ENCODE measurements at regions not wholly inside any gene's neighbourhood (a gene's known extent, or its start where the extent isn't known, plus 50 kb on each side); places are given as distances from the start of the nearest gene placed in this dataset.
A peak's percentile ranks its signal among the peaks of the same experiment; 100 is the strongest.
"Not testable (repeated sequence)": the region's sequence is repeated elsewhere in the genome, so short reads cannot be mapped to it uniquely, and the experiment has no call there.

DNA sequence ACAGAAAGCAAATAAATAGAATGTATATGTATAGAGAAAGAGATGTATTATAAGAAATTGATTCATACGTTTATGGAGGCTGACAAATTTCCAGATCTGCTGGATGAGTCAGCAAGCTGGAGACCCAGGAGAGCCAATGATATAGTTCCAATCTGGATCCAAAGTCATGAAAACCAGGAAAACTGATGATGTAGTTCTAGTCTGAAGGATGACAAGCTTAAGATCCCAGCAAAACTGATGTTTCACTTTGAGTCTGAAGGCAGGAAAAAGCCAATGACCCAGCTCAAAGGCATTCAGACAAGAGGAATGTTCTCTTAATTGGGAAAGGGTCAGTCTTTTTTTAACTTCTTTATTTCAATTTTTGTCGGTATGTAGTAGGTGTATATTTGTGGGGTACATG lies 102.6 kb downstream of the LHFPL1 start:
- no peak for DNase-seq (ENCODE audit: low read depth, low spot score)

DNA sequence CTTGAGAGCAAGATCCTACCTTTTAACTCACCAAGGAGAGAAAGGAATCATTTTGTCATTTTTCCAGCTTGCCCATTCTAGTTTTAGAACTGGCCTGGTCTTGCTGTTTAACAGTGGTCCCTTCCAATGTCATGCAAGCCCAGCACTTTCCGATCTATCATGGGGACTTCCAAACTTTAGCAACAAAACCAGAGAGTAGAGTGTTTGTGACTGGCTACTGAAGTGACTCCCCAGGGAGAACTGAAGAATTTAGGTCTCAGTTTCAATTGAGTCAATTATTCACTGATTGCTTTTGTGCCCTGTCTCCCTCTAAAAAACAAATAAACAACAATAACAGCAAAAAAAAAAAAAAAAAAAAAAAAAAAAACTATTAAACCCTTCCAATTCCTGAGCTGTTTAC lies 108.3 kb downstream of the LHFPL1 start:
- no peak for DNase-seq (ENCODE audit: low read depth, low spot score)

DNA sequence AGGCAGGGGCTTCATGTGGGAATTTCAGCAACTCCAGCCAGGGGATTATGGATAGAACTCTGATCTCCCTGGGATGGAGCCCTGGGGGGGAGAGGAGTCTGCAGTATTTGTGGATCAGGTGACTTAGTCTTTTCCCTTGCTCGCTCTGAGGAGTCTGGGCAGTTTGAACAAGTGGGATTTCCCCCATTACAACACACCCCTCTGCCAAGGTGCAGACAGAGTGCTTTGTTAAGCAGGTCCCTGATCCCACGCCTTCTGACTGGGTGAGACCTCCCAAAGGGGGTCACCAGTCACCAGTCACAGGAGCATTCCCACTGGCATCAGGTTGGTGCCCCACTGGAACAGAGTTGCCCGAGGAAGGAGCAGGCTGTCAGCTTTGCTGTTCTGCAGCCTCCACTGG lies 123.9 kb downstream of the LHFPL1 start:
- no peak for DNase-seq (ENCODE audit: low read depth, low spot score)

DNA sequence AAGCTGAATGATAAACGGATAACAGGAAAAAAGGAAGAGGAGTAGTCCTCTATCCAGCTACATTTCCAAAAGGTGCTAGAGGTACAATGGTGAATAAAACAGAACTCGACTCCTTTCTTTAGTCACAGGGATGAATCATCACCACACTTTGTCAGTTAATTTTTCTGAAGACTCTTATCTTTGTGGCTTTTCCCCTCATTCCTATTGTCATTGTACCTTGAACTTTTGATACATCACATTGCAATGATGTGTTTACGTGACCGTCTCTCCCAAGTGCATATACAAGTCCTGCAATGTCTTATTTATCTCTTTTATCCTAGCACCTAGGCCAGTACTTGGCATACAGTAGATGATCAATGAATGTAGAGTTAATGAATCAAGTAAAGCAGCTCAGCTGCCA lies 134.7 kb downstream of the LHFPL1 start:
- no peak for DNase-seq (ENCODE audit: low read depth, low spot score)

DNA sequence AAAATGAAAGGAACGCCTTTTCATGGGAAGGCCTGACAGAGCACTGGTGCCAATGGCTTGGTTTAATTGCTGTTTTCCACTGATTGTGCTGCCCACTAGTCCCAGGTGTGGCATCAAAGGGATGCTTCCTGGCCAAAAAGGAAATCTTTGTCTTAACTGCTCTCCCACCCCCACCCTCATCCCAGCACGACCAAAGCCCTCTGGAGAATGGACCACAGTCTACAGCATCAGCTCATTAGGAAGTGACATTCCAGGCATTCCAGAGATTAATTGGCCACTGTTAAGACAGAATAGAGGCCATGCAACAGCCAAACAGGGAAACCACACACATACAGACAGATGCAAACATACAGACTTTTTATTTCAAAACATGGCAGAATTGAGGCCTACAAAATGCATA lies 143.2 kb downstream of the LHFPL1 start:
- peak; percentile 86 for DNase-seq (ENCODE audit: low read depth, low spot score)

DNA sequence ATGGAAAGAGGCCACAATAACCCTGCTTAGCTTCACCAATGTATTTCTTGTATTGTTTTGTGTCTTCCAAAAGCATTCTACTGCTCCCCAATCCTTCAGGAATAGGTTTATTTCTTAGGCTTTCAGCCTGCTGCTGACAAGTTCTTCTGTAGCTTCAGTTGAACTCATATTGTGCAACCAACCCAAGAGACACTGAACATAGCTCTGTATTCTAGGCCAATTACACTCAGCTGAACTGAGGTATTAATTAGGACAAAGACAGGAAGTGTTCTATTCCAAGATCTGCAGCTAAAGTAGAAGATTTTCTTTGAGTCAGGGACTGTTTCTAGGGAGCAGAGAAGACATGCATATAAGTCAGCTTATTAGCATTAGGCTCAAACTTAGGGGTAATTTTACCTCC lies 151.8 kb downstream of the LHFPL1 start:
- no peak for DNase-seq (ENCODE audit: low read depth, low spot score)

DNA sequence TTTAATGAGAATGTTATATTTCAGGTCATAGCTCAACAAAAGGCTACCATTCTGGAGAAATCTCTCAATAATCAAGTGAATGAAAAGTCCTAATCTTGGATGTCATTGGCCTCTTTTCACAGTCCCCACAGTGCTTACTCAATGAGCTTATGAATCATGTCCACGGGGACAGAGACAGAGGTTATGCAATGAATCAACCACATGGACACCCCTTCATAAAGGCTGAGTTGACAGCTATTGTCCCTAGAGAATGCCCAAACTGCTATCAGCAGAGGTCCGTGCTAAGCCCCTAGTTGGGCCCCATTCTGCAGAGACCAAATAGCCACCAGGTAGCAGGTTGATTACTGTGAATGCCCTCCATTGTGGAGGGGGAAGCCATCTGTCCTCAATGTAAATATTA lies 158.1 kb downstream of the LHFPL1 start:
- DNase-seq (ENCODE audit: low read depth, low spot score) = no peak

DNA sequence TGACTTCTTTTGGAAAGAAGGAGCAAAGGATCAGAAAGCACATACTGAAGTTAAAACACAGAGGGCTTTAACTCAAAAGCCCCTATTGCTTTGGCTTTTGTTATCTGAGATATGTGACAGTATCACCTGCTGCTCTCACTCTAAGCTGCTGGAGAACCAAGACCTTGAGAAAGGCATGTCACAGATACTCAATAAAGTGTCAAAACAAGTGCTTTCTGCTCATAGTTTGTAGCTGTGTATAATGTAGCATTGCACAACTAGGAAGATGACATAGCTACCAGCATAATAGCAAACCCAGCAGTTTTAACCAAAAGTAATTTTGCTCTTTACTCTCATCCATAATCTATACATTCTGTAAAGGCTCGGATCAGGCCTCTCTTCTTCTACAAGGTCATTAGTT lies 159.6 kb downstream of the LHFPL1 start:
- DNase-seq (ENCODE audit: low read depth, low spot score) = no peak

DNA sequence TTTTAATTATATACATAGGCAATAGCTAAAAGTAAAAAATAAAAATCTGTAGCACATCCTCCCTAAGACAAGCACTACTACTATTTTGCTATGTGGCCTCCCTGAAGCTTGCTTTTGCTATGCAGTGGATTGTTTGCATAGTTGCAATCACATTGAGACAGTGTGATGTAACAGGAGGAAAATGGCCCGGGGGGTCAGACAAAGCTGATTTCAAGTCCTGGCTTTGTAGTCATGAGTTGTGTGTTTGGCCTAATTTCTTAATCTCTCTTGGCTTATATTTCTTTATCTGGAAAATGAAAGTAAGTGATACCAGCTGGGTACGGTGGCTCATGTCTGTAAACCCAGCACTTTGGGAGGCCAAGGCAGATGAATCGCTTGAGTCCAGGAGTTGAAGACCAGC lies 166.6 kb downstream of the LHFPL1 start:
- DNase-seq (ENCODE audit: low read depth, low spot score) = no peak

DNA sequence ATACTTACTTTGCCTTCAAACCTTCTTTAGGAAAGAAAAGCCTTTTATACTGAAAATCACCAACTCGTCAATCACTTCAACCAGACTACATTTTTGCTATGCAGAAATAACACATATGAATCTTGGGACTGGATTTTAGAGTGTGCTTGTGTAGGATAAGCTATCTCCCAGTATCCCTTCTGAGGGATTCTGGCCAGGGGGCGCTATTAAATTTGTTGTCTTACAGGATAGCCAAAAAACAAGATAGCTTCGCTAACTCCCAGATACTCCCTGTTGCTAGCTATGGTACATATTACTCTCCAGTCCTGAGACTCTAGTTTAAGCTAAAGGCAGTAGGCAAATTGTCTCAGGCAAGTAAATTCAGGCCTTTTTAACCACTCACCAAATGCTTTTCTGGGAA lies 167.2 kb downstream of the LHFPL1 start:
- no peak for DNase-seq (ENCODE audit: low read depth, low spot score)

DNA sequence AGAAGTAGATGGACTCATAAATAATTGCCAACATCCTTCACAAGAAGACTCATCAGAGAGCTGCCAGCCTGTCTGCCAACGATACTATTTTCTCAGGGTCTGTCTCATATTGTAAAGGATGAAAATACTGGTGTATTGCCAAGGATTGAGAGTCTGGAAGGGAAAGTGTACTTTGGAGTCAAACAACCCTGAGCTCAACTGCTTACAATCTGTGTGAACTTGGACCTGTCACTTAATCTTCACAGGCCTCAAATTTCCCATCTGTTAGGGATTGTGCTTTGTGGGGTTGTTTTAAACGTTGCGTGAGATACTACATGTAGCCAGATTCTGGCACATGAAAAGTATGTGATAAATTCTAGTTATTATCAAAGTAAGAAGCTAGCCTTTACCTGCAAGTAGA lies 169.1 kb downstream of the LHFPL1 start:
- no peak for DNase-seq (ENCODE audit: low read depth, low spot score)

DNA sequence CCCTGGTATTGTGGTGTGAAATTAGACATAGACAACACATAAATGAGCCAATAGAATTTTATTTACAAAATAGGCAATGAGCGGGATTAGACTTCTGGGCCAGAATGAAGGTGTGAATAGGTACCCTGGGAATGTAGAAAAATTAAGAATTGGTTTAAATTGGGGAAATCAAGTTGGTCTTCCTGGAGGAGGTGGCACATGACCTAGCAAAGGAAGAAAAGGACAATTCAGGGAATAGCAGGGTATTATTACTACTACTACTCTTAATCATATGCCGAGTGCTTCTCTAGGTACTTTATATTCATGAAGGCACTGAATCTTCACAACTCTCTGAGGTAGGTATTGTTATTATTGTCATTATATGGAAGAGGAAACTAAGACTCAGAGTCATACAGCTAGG lies 202.1 kb downstream of the LHFPL1 start:
- DNase-seq (ENCODE audit: low read depth, low spot score) = no peak

DNA sequence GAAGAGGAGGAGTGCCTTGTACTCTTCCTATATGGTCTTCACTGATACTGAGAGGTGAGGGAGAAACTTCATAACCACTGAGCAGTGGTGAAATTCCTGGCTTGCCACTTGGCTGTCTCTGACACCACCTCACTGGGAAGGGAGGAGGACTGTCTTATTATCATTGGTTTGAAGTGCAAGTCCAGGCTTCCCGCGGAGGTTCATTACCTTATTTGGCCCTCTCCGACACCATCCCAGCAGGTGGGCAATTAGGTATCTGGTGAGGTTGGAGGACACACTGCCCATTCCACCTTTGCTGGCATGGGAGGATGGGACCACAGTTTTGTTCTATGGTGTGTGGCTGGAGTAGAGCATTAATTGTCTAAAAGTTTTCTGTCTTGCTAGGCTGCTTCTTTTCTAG lies 206.1 kb downstream of the LHFPL1 start:
- DNase-seq (ENCODE audit: low read depth, low spot score) = no peak

DNA sequence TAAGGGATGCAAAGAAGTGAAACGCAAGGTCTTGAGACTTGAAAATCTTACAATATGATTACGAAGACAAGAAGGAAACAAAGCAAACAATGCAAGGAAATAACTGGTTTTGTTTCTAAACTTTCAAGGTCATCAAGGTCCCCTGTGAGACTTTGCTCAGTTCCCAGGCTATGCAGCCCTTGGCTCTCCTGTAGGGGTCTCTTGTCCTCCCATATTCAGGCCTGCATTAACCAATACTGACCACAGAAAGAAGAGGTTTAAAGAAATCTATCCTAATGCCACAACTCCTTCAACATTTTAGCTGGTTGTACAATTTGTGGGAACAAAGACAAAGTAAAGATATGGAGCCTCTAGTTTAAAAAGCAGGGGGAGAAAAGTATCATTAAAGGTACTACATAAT lies 209.2 kb downstream of the LHFPL1 start:
- no peak for DNase-seq (ENCODE audit: low read depth, low spot score)

DNA sequence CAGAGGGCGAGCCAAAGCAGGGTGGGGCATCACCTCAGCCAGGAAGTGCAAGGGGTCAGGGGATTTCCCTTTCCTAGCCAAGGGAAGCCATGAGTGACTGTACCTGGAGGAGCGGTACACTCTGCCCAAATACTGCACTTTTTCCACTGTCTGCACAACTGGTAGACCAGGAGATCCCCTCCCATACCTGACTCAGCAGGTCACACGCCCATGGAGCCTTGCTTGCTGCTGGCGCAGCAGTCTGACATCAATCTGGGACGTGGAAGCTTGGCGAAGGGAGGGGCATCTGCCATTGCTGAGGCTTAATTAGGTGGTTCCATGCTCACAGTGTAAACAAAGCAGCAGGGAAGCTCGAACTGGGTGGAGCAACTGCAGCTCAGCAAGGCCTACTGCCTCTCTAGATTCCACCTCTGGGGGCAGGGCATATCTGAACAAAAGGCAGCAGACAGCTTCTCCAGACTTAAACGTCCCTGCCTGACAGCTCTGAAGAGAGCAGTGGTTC lies 217.7 kb downstream of the LHFPL1 start:
- DNase-seq (ENCODE audit: low read depth, low spot score) = not testable (repeated sequence)

DNA sequence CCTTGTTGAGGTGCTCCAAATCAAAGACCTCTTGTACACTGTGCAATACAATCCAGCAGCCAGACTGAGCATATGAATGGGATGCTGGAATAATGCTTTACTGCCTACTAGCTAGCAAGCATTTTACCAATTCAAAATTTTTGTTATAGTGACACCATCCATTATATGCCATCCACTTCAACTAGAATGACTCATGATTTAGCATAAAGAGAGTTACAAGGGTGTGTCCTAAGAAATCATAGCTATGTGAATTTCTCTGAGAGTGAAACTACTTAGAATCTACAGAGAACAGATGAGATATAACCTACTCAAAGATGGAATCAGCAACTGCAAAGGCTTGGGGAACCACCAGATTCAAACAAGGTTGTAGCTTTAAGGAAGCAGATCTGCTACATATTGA lies 221.9 kb downstream of the LHFPL1 start:
- DNase-seq (ENCODE audit: low read depth, low spot score) = no peak

DNA sequence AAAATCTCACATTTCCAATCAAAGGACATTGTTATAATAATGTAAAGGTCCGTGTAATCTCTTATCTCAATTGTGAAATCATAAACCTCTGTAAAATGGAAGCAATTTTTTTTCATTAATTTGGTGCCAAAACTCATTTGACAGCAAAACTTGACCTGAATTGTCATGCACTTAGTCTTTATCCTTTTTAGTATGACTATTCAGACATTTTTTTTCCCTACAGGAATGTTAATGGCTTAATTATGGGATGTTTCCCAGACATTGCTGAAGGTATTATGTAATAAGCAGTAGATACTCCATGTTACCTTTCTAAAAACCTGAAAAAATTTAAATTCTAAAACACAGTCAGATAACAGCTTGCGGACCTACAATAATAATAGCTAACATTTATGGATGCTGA lies 228.9 kb downstream of the LHFPL1 start:
- no peak for DNase-seq (ENCODE audit: low read depth, low spot score)

DNA sequence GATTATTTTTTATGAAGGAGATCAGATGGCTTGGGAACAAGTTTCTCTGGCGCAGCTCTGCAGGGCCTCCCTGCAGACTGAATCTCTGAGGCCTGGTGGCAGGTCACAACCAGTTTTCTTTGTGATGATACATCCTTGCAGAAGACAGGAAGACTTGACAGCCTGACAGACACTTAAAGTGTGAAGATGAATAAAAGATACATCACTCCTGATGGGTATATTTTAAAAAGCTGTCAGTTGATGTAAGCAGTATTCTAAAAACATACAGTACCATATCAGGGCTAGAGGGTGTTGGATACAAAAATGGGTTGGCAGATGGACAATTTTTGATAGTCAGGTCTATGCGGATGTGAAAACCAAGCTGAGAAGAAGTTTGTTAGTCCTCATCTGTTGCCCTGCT lies 239.5 kb downstream of the LHFPL1 start:
- DNase-seq (ENCODE audit: low read depth, low spot score) = no peak

DNA sequence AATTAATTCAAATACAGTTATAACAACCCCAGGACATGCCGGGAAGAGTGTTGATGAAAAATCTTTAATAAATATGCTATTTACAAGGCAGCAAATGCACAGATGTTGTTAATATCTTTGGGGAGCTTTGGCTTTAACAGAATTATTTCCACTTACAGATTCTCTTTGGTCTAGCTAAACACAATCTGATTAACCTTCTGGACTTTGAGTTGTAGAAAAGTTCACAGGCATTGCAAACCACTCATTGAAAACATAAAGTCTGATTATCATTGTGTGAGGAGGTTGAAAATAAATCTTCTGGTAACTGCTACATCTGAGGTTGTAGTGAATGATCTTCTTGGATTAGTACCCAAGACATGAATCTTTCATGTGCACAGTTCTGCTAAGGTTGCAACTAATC lies 255.6 kb downstream of the LHFPL1 start:
- no peak for DNase-seq (ENCODE audit: low read depth, low spot score)

DNA sequence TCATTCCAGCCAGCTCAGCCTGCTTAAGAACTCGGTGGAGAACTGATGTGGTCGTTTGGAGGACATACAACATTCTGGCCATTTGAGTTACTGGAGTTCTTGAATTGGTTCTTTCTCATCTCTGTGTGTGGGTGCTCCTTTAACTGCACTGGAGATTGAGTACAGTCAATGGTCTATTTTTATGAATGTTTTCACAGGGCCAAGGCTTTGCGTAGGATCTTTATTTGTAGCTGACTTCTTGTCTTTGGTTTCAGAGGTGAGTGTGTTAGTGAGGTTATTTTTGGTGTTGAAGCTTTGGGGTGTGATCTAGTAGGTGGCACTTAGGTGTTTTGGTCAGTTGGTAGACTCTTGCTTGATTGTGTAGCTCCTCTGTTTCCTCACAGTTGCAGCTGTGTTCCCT lies 288.4 kb downstream of the LHFPL1 start:
- no peak for DNase-seq (ENCODE audit: low read depth, low spot score)

DNA sequence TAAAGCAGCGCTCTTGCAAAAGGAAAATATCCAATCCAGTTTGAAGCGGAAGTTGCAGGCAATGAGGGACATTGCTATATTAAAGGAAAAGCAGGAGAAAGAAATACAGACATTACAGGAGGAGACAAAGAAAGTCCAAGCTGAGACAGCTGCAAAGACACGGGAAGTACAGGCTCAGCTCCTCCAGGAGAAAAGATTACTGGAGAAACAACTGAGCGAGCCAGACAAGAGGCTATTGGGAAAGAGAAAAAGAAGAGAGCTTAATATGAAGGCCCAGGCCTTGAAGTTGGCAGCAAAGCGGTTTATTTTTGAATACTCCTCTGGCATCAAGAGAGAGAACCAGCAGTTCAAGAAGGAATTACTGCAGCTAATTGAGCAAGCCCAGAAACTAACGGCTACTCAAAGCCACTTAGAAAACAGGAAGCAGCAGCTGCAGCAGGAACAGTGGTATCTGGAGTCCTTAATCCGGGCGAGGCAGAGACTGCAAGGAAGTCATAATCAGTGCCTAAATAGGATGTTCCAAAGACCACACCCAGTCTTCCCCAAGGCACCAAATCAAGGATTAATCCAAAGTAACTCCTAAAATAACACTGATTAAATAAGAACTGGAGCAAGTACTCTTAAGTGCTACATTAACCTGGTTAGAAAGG lies 298.0 kb downstream of the LHFPL1 start:
- not testable (repeated sequence) for DNase-seq (ENCODE audit: low read depth, low spot score)

DNA sequence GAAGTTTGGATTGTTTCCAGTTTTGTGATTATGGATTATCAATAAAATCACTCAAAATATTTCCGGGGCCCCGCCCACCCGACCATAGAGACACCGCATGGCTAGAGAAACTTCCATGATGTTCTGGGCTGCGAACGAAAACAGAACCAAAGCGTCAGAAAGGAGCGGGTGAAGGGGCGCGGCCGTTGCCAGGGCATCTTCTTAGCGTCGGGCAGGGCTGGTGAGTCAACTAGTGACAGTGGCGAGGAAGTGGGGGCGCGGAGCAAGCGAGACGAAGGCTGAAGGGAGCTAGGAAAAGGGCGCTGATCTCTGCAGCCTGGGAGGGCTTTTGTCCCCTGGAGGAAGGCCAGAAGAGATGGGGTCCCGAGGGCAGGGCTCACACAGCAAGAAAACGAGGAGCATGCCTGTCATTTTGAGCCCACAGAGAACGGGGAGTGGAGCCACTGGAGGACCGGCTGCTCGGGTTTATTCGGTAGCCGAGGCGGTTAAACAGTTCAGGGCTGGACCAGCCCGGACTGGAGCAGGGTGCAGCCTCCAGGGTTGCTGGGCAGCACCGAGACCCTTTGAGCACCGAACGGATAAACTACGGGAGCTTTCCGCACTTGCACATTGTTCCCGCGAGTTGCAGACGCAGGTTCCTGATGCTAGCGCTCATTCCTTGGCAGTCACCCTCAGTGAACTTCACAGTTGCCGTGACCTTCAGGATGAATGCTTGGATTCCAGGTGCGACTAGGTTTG lies 298.1 kb upstream of the TRPC5 start:
- no peak for DNase-seq (ENCODE audit: low read depth, low spot score)

DNA sequence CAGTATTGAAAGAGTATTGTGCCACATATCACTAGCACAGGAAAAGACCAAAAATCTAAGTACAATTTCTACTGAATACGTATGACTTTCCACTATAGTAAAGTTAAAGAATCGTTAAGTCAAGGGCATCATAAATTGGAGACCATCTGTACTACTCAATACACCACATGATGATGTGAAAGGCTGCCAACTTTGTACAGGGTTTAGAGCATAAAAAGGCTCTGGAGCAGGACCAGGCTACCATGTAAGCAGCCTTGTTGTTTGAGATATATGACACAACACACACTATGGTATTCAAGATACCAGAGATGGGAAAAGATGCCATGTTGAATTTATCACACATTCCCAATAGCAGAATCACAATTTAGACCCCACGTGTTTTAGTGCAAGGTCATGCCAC lies 294.9 kb upstream of the TRPC5 start:
- no peak for DNase-seq (ENCODE audit: low read depth, low spot score)

DNA sequence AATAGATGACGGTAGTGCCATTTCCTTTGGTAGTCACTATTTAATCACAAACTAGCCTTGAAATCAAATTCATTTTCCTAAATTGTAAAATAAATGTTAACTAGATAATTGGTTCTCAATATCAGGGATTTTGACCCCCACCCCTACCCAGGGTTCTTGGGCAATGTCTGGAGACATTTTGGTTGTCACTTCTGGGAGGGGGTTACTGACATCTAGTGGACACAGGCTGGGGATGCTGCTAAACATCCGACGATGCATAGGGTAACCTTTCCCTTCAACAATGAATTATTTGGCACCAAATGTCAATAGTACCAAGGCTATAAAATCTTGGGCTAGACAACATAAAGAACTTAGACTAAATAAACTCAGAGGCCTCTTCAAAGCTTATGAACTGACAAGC lies 285.8 kb upstream of the TRPC5 start:
- DNase-seq (ENCODE audit: low read depth, low spot score) = no peak

All from iPS DF 19.7 (cell line).